Prostate gland (tissue), 2 donors: ENCODE measurements at regions not wholly inside any gene's neighbourhood (a gene's known extent, or its start where the extent isn't known, plus 50 kb on each side); places are given as distances from the start of the nearest gene placed in this dataset.

Experiments
- POLR2A ChIP-seq: fragments of 450-650 bp; IDR thresholded peaks from one replicate; pipeline ENCODE4 v1.6.1; 2016; ENCODE audit warnings: antibody characterized with exemption, mild to moderate bottlenecking
- POLR2AphosphoS5 ChIP-seq: sonication (generic); formaldehyde crosslinking; IDR thresholded peaks from one replicate; pipeline ENCODE4 v1.6.1; 2017; ENCODE audit warnings: antibody characterized with exemption
- TF ChIP-seq, protein P1 (sequence below), 4 experiments: fragments of 200-600 bp in 2 of 4; fragments of 450-650 bp in 2 of 4; sonication (generic) in 2 of 4; IDR thresholded peaks; 1 replicate in 3 of 4; 2 replicates in 1 of 4; pipeline ENCODE4 v1.5.1; 2016 to 2019; ENCODE audit warnings: antibody characterized with exemption in 4 of 4, mild to moderate bottlenecking in 2 of 4, moderate library complexity in 2 of 4

DNA sequence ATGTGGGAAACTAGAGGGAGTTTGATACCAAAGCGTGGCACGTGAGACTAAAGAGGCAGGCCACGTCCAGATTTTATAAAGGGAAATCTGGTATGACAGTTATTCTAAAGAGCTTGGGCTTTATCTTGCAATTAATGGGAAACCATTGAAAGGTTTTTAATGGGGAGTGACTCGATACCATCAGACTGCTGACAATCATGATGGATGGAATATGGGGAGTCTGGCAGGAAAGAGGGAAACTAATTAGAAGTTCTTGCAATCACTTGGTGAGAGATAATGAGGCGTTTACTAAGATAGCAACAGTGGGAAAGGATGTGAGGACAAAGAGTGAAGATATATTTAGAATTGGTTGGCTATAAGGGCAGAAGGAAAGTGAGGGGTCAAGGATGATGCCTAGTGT lies 94.0 kb downstream of the MBL2 start:
- TF ChIP-seq, protein P1, sequence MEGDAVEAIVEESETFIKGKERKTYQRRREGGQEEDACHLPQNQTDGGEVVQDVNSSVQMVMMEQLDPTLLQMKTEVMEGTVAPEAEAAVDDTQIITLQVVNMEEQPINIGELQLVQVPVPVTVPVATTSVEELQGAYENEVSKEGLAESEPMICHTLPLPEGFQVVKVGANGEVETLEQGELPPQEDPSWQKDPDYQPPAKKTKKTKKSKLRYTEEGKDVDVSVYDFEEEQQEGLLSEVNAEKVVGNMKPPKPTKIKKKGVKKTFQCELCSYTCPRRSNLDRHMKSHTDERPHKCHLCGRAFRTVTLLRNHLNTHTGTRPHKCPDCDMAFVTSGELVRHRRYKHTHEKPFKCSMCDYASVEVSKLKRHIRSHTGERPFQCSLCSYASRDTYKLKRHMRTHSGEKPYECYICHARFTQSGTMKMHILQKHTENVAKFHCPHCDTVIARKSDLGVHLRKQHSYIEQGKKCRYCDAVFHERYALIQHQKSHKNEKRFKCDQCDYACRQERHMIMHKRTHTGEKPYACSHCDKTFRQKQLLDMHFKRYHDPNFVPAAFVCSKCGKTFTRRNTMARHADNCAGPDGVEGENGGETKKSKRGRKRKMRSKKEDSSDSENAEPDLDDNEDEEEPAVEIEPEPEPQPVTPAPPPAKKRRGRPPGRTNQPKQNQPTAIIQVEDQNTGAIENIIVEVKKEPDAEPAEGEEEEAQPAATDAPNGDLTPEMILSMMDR (IDR thresholded peaks at IDR 0.05) = no peak
- TF ChIP-seq POLR2A (no peak), POLR2AphosphoS5 (no peak)
